Activated T-cell treated with anti-CD3 and anti-CD28 coated beads, Interleukin-2, amount 50 U/mL, for 1 hour (primary cell): ENCODE measurements at regions not wholly inside any gene's neighbourhood (a gene's known extent, or its start where the extent isn't known, plus 50 kb on each side); places are given as distances from the start of the nearest gene placed in this dataset.

Source experiments
- DNase-seq: peaks from one replicate; pipeline ENCODE4 v3.0.0-alpha.2; 2020

DNA sequence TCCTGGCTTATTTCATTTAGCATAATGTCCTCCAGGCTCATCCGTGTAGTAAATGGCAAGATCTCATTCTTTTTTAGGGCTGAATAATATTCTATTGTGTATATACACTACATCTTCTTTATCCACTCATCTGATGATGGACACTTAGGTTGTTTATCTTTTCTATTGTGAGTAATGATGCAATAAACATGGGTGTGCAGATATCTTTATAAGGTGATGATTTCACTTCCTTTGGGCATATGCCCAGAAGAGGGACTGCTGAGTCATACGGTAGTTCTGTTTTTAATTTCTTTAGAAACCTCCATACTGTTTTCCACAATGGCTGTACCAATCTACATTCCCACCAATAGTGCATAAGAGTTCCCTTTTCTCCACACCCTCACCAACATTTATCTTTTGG, 317.6 kb upstream of the CNKSR2 start:
- no peak for DNase-seq

DNA sequence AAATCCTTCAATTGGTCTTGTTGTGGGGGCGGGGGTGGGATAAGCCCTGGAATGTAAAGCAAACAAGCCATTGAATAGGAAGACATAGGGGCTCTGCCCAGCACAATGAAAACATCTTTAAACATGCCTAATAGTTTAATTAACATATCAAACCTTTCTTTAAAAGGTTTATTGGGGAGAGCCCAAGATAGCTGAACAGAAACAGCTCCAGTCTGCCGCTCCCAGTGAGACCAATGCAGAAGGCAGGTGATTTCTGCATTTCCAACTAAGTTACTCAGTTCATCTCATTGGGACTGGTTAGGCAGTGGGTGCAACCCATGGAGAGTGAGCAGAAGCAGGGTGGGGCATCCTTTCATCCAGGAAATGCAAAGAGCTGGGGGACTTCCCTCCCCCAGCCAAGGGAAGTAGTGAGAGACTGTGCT, 327.2 kb upstream of the CNKSR2 start:
- no peak for DNase-seq

DNA sequence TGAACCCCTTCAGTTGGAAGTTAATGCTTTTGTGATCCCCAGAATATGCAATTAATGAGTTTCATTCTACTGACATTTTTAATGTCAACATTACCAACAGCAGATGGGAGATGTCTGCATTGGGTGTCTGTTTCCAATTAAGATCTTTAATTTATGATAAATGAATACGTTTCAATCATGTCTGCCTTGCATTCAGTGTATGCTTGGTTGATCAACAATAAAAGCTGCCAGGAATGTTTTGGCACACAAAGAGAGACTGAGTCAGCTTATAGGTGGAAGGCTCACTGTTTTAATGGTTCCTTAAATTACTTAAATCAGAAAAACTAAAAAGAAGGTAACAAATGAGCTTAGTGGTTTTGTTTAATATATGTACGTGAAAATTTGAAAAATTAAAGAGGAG, 359.9 kb upstream of the CNKSR2 start:
- no peak for DNase-seq

DNA sequence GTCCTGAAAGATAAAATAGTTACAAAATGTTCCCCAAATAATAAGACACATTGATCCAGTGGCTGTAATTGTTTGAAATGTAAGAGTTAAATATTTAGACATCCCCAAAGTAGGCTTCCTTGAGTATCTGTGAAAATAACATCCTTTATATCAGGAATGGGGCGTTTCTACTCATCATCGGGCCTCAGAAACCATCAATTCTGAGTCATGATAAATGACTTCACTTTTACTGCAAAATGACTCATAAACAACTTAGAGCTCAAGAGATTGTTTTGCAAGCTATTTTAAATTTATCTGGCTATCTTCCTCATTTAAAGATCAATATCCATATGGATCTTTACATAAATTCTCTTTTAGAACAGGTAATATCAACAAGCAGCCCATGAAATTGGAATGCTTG, 369.4 kb upstream of the CNKSR2 start:
- no peak for DNase-seq

DNA sequence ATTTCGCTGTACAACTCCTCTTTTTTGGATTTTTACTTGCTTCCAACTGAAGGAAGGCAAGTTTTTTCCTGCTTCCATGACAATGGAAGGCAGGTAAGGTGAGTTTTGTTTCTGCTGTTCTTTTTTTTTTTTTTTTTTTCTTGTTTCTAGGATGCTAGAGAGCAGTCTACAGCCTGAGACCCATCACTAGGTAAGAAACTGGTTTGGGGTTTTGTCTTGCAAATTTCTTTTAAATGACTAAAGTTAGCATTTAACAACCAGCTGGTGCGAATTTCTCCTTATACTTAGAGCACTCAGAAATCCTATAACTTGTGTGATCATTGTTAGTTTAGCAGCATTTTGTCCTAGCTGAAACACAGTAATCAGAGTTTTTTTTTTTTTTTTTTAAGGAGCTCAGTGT, 378.4 kb upstream of the CNKSR2 start:
- no peak for DNase-seq

DNA sequence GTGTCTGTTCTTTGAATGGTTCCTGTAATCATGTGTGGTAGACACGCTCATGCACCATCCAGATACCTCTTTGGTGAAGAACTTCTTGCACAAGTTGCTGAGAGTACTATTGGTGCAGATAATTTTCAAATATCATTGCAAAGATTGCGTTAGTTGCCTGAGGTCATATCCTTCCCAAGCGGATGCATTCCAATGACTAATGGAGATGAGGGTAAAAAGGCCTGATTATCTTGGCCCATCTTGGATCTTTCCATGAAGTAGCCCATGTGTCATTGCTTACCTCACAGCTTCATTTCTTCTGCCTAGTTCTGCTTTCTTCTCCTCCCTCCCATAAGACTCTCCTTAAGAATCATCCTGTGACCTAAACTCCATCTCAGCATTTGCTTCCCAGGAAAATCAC, 384.9 kb upstream of the CNKSR2 start:
- no peak for DNase-seq

DNA sequence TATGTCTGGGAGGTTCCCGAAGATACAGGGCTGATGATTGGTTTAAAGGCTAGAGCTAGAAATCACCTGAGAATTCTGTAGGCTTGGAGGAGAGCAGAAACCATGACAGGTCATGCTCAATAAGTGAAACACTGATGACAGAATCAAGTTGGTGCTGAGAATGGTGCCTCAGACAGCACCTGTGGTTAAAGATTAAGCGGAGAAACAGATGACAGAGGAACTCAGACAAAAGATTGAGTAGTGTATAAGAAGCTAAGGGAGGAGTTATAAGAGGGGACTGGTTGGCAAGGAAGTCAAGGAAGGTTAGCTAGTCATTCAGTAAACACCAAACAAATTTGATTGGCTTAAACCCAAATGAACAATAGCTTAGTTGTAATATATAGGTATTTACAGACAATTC, 385.4 kb upstream of the CNKSR2 start:
- no peak for DNase-seq

DNA sequence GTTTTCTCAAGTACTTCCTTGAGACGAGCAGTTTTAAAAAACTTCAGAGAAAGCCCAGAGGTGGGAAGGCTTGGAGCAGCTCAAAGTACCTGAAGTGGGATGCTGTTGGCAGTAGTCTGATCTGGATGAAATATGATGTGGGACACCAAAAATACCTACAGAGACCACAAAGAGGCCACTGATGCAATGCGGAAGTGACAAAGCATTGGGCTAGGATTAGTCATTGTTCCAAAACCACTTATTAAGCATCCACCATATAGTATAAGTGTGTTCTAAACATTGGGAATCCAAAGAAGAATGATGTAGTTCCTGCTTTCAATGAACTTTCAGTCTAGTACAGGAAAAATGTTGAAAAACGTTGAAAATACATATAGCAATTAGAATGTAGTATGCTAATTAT, 386.1 kb upstream of the CNKSR2 start:
- no peak for DNase-seq

DNA sequence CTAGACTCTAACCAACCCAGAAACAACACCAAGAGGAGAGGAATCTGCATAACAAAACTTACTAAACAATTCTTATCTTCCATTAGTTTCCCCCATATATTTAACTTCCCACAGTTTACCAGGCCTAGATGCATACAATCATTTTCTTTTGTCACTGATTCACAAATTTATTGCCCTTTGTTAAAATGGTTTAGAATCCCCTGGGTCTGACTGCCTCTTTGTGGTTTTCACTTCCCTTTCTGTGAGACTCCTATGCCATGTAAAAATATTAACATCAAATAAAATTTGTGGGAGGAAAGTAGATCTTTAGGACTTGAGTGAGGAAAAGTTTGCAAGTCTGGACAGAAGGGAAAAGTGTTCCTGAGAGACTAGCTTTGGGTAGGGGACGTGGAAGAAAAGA, 393.8 kb upstream of the CNKSR2 start:
- no peak for DNase-seq

DNA sequence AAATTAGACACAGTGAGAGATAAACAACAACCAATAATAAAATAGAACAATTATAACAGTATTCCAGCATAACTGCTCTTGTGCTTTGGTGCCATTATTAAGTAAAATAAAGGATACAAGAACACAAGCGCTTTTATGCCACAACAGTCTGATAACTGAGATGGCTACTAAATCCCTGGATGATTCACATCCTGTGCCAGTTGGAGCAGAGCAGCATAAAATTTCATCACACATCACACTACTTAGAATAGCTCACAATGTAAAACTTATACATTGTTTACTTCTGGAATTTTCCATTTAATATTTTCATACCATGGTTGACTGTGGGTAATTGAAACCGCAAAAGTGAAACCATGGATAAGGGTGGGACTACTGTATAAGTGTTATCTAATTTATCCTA, 399.9 kb upstream of the CNKSR2 start:
- no peak for DNase-seq

DNA sequence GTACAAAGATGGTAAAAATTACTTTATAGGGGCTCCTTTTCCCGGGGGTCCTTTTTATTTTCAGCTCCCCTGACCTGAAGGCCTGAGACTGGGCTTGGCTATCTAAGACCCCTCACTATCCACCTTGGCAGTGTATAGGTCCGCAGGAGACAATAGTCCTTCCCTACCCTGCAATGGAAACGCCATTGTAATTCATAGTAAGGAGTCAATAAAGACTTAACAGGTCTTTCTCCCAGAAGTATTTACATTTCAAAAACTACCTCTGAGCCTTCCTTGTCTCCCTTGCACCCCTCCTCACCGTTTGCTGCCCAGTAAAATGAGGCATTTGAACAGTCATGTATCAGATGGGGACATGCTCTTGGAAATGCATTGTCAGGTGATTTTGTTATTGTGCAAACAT, 401.2 kb upstream of the CNKSR2 start:
- DNase-seq: no peak

DNA sequence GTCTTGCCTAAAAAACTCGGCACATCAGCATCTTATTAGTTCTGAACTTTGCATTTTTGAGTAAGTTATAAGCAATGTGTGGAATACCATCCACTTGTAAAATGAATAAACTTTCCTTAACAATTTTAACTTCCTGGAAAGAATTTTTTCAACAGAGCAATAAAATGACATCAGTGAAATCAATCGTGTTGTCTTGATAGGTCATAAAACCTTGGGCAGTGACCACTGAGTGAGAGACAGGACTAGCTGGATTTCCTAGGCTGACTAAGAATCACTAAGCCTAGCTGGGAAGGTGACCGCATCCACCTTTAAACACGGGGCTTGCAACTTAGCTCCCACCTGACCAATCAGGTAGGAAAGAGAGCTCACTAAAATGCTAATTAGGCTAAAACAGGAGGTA, 403.0 kb upstream of the CNKSR2 start:
- DNase-seq: no peak

DNA sequence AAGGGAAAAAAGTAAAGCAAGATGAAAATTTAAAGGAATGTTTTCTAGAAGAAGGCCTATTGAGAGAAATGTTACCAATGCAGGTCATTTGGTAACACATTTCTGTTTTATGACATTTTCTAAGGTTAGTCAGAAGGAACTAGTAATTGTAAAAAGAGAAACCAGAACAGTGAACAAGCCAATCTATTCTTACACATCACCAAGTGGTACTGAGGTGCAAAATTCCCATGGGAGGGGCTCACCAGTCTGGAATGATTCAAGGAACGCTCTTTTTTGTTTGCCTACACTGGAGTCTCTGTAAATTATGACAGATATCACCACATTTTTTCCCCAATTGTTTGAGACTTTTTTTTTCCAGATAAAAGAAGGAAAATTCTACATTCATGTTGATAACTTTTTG, 404.7 kb upstream of the CNKSR2 start:
- no peak for DNase-seq

DNA sequence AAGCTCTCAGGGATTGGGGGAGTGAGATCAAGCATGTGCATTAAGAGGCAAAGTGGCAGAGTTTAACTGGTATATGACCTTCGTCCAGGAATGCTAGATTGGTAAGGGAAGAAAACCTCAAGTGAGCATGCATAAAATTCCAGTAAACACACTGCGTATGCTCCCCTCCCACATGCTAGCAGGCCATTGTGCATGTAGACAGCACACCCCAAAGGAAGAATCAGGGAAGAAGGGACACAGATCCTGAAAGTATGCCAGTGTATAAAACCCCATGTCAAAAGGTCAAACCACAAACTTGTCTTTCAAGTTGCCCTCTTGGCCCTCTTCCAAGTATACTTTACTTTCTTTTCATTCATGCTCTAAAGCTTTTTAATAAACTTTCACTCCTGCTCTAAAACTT, 405.2 kb upstream of the CNKSR2 start:
- no peak for DNase-seq

DNA sequence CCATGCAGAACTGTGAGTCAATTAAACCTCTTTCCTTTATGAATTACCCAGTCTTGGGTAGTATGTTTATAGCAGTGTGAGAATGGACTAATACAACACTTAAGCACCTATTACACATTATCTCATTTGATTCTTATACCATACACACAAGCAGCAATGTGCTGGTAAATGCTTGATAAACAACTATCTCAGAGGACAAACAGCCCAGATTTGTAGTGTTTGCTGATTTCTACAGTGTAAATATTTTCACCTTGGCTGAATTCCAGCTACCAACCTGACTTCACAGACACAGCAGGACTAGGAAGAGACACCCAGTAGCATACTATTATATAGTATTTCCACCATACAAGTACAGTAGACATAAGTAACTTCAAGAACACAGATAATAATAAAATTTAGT, 406.5 kb upstream of the CNKSR2 start:
- no peak for DNase-seq

DNA sequence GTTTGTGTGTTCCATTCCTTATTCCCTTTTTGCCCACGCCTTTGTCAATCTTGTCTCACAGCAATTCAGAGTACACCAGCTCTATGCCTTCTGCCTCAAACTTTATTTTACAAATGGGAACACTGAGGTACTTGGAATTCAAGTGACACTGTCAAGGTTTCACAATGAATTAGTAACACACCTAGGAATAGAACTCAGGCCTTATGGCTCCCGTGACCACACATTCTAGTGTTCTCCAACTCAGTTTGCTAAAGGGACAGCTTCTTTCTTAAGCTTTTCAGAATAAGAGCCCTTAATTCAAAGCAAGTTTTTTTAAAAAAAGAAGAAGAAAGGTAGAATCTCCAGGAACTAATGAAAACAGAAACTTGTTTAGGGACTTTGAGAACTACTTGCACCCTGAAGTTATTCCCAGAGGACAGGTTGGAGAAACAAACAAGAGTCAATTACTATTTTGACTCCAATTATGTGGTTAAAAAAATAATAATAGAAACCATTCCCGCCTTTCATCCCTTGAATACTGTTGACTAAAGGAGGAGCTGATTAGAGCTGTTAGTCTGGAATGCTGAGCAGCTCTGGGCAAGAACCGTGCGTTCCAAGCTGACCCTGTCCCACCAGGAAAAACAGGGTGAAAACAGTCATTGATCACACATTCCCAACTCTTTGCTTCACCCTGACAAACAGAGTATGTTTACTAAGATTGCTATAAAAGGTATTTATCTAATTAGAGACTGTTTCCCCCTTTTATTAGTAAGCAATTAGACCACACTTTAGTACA, 408.8 kb upstream of the CNKSR2 start:
- DNase-seq: no peak

DNA sequence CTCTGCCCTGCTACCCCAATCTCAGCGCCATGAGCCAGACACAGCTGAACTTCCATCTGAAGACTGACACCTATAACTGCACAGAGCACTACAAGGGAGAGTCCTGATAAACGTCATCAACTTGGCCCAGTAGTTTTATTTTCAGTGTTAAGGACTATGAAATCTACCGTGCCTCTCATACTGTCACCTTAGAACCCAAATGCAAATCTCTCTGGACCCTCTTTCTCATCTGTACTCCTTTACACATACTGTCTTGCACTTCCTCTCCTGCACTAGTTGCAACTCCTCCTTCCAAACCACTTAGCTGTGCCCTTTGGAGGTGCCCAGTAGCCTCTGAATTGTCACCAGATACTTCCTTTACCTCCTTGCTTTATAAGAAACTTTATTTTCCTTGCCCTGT, 420.2 kb upstream of the CNKSR2 start:
- DNase-seq: no peak

DNA sequence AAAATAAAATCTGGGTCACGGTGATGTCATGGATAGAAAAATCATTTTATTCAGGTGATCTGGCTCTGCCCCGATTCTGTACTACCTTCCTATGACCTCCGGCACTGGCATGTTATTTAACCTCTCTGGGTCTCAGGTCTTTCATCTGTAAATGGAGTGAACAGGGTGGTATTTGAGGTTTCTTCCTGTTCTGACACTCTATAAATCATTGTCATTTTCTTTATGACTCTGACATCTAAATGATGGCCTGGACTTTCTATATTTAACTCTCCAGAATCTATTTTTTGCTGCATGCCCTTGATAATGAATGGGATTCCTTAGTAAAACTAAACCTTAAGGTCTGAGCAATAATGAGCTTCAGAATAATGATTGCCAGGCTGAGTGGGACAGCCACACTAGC, 422.0 kb upstream of the CNKSR2 start:
- no peak for DNase-seq

DNA sequence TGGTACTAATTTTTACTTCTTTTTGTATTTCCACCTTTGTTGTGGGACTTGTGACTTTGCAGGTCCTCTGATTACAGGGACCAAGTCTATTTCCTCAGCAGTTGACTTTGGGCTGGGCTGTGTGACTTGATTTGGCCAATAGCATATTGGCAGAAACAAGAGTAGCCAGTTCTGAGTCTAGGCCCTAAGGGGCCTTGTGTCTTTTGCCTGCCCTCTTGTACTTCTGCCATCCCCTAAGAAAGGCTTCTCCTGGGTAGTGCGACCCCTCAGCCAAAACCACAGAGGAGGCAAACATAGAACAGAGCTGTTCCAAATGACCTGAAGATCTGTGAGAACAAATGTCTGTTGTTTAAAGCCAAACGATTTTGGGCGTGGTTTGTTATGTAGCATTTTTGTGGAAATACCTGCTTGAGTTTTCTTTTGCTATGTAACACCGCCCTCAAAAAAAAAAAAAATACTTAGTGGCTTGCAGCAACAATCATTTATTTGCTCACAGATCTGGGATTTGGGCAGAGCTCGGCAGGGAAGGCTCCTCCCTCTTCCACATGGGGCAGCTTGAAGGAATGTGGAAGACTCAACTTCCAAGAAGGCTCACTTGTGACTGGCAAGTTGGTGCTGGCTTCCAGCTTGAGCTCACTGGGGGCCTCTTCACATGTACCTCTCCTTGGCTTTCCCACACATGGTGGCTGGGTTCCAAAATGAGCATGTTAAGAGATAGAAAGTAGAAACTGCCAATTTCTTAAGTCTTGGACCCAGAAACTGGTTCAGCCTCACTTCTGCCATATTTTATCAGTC, 423.0 kb upstream of the CNKSR2 start:
- no peak for DNase-seq

DNA sequence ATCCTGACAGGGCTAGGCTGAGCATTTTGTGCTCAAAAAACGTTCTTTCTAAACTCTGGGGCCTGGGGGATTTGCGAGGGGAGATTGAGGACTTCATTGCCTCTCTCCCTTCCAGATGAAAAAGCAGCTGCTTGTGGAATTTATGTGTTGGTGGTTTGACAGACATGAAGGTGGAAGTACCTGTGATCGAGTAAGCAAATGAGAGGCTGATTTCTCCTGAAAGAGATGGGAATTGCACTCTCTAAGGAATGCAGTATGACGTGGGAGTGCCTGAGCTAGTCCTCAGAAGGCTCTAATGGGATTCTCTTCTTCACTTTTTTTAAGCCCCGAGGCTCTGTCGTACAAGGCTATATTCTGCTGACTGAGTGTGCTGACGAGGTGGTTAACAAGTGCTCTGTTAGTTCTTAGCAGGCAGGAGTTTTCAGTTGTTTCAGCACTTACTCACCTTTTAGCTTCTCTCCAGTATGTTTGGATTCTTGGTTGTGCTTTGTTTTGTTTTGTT, 426.8 kb upstream of the CNKSR2 start:
- DNase-seq: no peak

DNA sequence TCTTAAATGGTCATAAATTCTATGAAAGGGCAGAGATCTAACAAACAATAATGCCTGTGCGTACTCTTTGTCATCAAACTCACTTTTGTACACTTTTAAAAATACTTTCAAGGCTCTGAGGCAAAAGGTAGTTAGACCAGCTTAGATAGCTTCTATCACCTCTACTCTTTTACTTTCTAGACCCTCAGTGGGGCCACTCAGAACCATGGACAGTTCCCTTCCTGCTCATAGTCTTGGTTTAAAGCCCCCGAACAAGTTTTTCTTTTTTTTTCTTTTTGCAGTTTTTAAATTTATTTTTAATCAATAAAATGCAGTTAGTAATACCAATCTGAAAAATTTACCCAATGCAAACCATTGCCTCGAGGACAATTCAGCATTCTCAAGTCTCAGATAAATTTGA, 460.5 kb upstream of the CNKSR2 start:
- no peak for DNase-seq

DNA sequence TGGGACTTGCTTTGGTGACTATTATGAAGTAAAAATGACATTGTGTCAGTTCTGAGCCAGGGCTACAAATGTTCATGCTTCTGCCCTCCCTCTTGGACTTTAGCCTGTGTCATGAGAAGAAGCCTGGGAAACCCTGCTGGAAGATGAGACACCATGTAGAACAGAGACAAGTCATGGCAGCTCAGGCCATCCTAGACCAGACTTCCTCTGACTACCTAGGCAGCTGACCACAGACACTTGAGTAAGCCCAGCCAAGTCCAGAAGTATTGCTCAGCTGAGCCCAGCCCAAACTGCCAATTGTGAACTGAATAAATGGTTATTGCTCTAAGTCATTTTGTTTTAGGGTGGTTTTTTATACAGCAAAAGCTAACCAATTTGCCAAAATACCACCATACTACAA, 467.6 kb upstream of the CNKSR2 start:
- DNase-seq: no peak

DNA sequence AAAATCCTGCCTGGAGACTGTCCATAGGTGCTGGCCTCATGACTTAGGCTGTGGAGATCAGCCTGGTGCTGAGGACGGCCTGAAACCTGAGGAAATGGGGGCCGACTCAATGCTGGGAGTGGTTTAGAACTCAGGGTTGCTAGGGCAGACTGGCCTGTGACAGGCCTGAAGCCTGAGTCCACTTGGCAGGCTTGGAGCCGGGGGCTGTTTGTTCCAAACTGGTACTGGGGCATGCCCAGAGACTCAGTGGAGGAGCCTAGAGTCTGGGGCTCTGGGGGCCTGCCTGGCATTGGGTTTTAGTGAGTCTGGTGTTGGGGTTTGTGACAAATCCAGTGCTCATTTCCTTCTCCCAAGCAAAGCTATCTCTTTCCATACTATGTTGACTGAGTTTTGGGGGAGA, 489.7 kb upstream of the CNKSR2 start:
- DNase-seq: no peak

DNA sequence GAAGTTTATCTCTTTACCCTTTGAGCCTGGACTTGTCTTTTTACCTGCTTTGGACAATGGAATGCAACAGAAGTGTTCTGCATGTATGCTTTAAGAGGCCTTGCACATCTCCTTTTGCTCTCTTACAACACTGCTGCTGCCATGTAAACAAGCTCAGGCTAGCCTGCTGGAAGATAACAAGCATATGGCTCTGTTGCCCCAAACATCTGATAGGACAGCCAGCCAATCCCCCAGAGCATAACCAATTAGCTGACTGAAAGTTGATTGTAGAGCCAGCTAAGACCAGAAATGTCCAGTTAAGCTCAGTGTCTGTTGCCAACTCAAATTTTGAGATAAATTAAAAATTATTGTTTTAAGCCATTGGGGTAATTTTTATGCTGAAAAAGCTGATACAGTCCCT, 510.6 kb upstream of the CNKSR2 start:
- DNase-seq: no peak

DNA sequence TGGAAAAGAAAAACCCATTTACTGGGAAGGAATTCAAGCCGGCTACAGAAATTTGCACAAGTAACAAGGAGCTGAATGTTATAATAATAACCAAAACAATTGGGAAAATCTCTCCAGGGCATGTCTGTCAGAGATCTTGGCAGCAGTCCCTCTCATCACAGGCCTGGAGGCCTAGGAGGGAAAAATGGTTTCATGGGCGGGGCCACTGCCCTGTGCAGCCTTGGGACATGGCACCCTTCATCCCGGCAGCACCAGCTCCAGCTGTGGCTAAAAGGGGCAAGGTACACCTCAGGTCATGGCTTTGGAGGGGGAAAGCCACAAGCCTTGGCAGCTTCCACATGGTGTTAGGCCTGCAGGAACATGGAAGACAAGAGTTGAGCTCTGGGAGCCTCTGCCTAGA, 513.1 kb upstream of the CNKSR2 start:
- no peak for DNase-seq
